Stimulated activated CD4-positive, alpha-beta T cell treated with anti-CD3 and anti-CD28 coated beads, Interleukin-4, amount 100 ng/mL, for 1 hour (primary cell): ENCODE measurements at regions not wholly inside any gene's neighbourhood (a gene's known extent, or its start where the extent isn't known, plus 50 kb on each side); places are given as distances from the start of the nearest gene placed in this dataset.
"Not testable (repeated sequence)": the region's sequence is repeated elsewhere in the genome, so short reads cannot be mapped to it uniquely, and the experiment has no call there.

ENCODE experiments used
- DNase-seq: peaks from one replicate; pipeline ENCODE4 v3.0.0-alpha.2; 2020

DNA sequence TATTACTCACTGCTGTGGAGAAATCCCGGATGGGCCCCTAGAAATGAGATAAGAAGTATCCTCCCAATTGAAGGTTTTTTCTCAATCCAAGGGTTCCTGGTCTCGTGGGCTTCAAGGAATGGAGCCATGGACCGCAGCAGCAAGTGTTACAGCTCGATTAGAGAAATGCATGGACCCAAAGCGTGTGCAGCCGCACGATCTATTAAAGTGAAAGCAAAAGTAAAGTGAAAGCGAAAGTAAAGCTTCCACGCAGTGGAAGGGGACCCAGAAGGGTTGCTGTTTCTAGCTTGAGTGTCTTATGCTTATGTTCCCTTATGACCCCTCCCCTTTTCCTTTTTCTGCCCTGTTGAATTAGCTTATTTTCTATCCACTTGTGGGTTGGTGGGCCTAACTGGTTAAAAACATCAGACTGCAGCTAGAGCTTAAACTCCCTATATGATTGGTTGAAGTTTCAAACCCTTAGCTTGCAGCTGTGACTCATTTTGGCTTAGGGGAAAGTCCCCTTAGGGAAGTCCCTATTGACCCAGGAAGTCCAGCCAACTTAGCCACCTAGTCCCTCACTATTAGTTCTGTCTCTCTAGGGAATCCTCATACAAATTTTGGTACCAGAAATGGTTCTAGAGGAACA, 1111.8 kb downstream of the TAF11L14 start:
- DNase-seq = peak; percentile 35

DNA sequence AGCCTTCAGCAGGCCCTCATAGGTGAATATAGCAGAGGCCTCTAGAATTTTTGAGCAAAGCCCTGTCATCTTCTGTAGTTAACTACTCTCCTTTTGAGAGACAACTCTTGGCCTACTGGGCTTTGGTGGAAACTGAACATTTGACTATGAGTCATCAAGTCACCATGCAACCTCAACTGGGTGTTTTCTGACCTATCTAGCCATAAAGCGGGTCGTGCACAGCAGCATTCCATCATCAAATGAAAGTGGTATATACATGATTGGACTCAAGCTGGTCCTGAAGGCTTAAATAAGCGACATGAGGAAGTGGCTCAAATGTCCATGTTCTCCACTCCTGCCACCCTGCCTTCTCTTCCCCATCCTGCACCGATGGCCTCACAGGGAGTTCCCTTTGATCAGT, 1115.5 kb downstream of the TAF11L14 start:
- DNase-seq = no peak

DNA sequence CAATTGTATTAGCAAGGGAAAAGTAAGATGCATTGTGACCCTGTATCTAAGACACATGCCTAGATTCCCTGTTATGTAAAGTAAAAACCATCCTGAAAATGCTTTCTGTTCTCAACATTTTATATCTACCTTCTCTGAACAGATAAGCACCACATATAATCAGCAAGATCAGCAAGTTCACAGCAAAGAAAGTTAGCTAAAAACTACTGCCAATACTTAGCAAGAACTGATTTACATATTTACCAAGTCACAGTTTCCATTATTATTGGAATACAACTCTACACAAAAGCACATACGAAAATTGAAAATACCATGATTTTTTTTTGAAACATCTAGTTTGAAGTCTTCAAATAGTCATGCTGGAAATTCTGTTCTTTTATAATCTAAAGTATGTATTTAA, 1118.1 kb downstream of the TAF11L14 start:
- no peak for DNase-seq

DNA sequence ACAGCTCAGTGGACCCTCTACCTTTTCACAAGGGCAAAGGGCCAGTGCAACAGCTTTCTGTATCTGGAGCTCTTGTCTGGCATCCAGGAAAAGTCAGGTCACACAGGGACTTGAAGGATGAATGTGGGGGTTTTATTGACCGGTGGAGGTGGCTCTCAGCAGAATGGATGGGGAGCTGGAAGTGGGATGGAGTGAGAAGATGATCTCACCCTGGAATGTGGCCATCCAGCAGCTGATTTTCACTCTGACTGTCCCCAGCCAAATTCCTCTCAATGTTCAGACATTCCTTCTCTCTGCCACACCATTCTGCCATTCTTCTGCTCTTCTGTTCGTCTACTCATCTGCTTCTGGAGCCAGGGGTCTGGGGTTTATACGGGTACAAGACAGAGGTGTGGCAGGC, 1119.9 kb downstream of the TAF11L14 start:
- no peak for DNase-seq

DNA sequence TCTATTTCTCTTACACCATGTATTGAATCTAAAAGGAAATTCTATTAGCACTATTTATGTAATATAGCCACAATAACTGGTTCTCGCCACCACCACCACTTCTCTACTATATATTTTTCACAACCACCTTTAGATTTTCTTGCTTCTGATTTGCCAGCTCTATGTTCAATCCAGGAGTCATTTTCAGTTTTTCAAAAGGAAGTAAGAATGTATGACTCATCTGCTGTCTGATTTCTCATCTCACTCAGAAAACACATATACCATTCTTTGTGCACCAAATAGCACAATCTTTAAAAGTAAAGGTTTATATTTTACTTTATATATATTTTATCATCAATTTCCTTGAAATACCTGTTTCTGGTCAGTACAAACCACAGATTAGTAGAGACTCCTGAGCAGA, 1127.5 kb downstream of the TAF11L14 start:
- DNase-seq = no peak

DNA sequence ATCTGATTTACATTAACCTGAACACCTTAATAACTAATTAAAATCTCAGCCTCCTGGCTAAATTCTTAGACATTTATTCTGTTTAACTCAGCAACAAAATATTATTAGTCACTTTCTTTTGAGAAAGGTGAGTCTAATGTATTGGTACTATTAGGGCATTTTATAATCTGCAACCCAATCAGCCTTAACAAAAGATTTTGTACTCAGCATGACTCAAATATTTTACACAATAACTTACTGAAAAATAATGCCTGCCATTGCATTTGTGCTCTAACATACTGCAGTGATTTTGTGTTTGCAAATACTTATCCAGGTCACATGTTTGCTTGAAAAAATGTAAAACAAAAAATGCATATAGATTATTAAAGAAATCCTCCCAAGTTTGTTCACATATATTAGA, 1129.9 kb downstream of the TAF11L14 start:
- no peak for DNase-seq

DNA sequence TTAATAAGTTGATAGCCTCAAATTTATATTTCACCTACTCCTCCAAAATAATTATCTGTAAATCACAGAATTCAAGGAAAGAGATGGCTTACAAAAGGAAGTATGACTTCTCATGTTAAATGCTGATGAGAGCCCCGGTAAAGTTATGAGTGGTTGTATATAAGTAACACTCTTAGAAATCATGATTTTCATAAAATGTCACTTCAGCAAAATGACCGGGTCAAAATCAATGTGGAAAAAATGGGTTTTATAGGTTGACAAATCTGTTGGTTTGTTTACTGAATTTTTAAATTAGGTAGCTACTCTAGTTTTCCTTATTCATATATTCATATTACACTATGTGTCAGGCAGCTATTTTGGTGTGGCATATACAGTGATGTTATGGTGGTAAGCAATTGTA, 1131.0 kb downstream of the TAF11L14 start:
- DNase-seq = no peak

DNA sequence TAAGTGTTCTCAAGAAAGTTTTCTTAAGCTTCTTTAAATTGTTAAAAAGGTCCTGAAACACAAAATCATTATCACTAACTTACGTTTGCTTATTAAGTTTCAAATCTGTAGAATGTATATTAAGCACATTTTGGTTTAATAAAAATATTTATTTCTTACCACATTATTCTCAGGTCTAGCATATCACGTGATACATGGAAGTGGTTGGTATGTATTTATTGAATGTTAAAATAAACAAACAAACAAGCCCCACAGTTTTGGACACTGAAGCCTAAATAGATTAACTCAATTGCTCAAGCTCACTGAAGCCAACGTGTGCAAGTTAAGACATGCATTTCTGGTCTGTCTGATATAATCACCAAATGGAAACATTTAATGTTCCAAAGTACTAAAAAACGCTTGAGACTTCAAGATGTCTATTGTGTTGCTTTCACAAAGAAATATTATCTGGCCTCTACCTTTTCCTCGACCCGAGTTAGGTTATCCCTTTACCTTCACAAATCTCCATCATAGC, 1136.9 kb downstream of the TAF11L14 start:
- DNase-seq = no peak

DNA sequence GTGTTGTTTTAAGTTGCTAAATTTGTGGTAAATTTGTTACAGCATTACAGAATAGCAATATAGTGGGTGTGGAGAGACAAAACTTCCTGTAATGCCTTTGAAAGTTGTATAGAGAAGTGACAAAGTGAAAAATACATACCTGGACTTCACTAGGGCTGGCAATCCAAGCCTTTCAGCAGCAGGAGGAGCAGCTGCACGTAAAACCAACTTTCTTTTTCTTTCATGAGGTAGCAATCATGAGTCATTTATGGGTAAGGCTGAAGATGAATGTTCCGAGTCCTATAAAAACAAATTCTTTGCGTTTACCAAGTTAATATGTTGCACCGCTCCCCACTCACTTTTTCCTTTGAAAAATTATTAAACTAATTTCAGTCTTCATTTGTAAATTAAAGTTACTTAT, 1138.2 kb downstream of the TAF11L14 start:
- no peak for DNase-seq

DNA sequence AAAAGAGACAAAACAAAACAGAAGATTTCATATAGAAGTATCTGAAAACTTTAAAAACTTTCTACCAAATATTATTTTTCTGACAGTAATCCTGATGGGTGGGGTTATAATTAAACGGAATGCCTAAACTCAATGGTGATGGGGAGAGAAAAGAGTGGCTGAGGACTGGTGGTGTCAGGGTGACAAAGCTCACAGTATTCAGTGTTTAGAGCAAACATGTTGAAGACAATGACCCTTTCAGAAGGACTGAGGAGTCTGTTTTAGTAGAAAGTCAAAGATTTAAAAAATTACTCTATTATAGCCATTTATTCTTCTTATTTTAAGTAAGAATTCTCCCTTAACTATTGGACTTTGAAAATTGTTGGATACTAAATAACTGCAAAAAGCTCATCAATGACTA, 1144.0 kb downstream of the TAF11L14 start:
- no peak for DNase-seq

DNA sequence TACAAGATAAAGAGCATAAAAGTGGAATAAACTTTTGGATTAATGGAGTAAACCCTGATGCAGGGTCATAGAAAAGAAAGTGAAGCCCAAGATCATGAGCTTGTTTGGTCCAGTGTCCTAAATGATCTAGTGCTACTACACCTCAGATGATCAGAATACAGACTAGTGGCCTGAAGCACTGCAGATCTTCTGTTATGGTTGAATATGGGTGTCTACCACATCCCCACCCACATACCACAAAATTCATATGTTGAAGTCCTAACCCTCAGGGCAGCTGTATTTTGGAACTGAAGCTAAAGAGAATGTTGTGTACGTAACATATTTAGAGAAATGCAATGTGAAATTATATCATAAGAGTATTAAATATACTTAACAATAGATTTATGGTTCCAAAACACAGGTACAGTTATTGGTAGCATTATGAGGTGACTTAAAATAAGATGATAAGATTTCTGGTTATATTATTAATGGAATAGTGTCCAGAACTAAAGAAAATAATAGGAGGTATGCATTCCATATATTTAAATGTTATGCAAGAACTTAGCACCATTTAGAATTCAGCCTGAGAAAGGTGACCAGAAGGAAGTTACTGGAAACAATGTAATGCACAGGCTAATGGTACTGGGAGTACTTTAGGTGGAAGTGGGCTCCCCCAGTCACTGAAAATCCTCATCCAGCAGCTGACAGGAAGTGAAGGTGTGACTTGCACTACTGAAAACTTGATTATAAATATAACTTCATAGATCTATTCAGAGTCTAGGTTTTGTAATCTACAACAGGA, 1155.1 kb downstream of the TAF11L14 start:
- no peak for DNase-seq

DNA sequence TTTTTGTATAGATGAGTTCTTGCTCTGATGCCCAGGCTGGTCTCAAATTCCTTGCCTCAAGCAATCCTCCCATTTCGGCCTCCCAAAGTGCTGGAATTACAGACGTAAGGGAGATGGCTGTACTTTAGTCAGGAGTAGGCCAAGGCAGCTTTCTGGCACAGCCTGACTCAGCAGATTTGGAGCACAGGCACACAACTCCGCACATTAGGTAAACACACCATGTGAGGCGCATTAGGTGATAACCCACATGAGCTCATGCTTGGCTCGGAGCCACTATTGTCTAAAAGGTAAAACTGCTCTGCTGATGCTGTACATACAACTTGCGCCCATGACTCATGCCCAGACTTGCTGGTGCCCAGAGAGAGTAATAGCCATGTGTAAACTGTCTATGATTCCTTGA, 1157.9 kb downstream of the TAF11L14 start:
- DNase-seq = no peak

DNA sequence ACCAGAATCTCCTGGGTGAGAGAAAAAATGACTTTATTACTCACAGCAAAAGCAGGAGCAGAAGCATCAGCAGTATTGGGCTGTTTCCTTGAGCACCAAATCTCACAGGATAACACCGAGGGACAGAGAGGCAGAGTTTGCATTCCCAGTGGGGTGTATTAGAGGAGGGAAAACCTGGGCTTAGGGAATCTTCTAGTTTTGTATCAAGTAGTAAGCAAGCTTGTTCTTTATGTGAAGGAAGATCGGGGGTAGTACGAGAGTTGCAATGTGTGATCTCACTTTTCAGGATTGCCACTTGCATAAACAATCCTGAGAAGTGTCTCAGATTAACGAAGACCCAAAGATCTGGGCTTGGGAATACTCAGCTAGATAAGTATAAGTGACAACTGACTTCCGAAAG, 1163.0 kb downstream of the TAF11L14 start:
- DNase-seq = no peak

DNA sequence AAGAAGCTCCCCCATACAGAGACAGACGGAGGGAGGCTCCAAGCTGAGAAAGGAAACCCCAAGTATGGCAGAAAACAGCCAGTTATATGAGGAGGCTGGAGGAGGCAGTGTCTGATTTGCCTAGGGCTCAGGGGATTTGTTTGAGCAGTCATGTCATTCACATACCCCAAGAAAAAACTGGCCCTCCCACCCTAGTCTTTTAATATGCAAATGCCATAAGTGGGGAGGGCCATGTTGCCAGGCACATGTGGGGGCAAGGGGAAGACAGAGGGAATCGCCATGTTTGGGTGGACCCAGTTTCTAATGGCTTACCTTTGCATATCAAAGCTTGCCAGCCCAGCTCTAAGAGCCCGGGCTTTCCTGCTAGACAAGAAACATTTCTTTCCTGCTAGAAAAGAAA, 1163.8 kb downstream of the TAF11L14 start:
- DNase-seq = no peak

DNA sequence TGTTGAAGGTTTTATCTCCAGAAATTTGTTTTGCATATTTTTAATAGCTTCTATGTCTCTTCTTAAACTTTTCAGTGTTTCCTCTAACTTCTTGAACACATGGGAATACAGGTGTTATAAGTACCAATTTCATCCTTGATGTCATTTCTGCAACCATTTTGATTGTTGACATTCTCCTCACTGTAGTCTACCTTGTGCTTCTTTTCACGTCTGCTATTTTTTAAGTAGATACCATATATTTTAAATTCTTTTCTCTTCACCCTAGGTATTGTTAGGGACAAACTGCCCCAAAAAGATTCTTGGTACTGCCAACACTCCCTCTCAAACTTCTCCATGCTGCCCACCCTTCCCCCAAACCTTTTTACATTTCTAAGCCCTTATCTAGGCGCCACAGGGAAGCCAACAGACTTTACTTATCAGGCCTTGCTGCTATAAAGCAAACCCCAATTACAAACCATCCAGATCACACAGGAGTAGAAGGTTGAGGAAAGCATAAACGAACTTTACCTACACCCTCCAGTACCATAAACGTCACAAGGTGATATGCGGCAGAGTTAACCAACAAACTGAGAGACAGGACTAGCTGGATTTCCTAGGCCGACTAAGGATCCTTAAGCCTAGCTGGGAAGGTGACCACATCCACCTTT, 1165.3 kb downstream of the TAF11L14 start:
- DNase-seq = no peak

DNA sequence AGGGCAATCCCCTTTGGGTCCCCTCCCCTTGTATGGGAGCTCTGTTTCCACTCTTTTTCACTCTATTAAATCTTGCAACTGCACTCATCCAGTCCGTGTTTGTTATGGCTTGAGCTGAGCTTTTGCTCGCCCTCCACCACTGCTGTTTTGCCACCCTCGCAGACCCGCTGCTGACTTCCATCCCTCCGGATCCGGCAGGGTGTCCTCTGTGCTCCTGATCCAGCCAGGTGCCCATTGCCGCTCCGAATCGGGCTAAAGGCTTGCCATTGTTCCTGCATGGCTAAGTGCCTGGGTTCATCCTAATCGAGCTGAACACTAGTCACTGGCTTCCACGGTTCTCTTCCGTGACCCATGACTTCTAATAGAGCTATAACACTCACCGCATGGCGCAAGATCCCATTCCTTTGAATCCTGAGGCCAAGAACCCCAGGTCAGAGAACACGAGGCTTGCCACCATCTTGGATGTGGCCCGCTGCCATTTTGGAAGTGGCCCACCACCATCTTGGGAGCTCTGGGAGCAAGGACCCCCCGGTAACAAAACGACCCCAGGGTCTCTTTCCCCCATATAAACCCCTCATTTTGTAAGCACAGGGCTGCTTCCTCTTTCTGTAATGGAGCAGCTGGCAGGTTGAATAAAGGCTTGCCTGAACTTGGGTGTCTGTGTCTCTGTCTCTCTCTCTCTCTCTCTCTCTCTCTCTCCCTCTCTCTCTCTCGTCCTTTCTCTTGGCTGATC, 1166.2 kb downstream of the TAF11L14 start:
- no peak for DNase-seq

DNA sequence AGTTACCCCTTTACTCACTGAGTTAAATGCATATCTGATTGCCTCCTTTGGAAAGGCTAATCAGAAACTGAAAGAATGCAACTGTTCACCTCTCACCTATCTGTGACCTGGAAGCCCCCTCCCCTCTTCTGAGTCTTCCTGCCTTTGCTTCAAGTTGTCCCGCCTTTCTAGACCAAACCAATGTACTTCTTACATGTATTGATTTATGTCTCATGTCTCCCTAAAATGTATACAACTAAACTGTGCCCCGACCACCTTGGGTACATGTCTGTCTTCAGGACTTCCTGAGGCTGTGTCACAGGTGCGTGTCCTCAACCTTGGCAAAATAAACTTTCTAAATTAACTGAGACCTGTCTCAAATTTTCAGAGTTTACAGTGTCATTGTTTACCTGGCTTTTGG, 1167.2 kb downstream of the TAF11L14 start:
- not testable (repeated sequence) for DNase-seq

DNA sequence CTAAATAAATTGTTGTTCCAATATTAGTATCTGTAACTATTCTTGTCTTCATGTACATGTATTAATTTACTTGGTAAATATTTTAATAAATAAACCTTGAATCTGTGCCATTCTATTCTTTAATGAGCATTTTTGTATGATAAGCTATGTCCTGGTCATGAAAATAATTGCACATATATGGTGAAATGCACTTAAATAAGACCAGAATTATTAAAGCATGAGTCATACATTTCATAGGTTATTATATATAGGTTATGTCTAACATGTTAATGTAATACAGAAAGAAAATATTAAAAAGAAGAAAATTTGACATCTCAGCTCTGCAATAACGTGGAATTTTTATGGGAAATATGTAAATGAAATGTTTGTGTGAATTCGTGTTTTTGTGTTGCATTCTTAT, 1168.1 kb downstream of the TAF11L14 start:
- no peak for DNase-seq

DNA sequence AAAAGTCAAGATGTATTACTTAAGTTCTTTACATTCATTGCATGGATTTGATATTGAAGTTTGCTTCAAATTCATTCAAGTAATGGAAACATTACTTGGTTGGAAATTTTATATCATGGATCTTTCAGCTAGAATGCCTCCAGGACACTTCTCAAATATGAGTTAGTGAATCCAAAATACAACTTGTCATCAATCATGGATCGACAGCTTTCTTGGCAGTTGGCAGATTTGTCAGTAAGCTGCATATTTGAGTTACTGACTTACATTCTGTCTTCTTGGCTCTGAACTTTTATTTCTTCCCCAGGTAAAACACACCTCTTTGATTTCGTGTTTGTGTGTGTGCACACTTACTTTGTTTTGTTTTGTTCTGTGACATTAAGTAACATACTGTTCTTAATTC, 1171.1 kb downstream of the TAF11L14 start:
- no peak for DNase-seq

DNA sequence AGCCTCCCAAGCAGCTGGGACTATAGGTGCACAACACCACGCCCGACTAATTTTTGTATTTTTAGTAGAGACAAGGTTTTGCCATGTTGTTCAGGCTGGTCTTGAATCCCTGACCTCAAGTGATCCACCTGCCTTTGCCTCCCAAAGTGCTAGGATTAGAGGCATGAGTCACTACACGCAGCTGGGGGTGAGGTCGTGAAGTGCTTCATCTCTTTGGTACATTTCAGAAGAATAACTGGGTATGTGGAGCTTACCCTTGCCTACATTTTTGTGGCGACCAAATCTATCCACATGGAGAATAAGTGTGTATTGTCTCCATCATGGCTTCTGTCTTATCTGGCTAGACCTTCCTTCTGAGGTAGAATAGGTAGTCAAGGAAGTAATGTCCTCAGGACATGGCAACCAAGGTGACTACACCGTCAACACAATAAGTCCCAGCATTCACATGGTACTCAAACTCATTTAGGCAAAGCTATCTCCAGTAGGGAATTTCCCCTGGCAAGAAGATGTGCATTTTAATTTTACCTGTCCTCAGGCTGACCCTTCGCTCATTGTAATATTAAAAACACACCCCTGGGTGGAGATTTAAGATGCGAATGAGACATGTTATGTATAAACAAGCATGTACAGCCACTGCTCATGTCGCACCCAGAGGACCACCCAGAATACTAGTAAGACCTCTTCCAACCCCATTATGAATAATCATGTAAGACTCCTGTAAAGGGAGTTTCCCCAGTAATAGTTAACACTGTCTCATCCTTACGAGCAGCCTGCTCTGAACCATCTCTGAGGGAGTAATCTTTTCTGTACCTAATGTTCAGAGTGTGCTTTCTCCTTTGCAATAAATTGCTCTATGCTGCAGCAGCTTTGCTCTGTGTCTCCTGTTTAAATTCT, 1173.2 kb downstream of the TAF11L14 start:
- no peak for DNase-seq

DNA sequence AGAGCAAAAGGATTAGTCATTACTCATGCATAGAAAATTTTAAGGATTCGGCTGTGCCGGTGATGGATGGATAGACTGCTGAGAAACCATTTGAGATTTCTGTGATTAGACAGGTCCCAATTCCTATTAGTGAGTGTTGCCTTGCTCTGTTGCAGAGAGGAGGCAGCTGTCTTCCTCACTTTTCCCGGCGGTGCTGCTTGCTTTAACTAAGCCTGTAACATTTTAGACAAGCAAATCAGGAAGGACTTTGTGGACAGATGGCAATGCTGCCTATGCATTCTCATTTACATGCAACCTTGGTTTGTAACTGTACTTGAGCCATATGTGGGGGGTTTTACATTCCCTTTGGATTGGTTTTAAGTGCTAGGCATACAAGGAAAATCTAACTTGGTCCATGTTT, 1176.3 kb downstream of the CDH18 start:
- DNase-seq = no peak

DNA sequence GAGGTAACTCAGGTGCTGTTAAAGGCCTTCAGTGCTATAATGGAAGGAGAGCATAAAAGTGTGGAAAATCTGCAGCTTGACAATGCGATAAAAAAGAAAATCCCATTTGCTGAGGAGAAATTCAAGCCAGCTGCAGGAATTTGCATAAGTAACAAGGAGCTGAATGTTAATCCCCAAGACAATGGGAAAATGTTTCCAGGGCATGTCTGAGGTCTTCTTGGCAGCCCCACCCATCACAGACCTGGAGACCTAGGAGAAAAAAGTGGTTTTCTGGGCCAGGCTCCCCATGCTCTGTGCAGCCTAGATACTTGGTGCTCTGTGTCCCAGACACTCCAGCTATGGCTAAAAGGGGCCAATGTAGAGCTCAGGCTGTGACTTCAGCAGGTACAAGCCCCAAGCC, 1159.6 kb downstream of the CDH18 start:
- no peak for DNase-seq
